Bronchial epithelial cell (primary cell): ENCODE measurements at regions not wholly inside any gene's neighbourhood (a gene's known extent, or its start where the extent isn't known, plus 50 kb on each side); places are given as distances from the start of the nearest gene placed in this dataset.

Source experiments
- DNase-seq: peaks from one replicate; pipeline ENCODE4 v3.0.0-alpha.2; 2010; ENCODE audit warnings: low read depth
- FAIRE-seq: peaks from 2 replicates; lab custom pipeline; 2011; peaks lifted over from hg19 to GRCh38; lab: Jason Lieb, UNC
- H3K27me3 ChIP-seq: 2 replicates; pipeline ENCODE4 v1.5.1; 2011; ENCODE audit warnings: low read length; ENCODE audit not compliant: control insufficient read depth, insufficient read depth
- H3K36me3 ChIP-seq: 2 replicates; pipeline ENCODE4 v1.5.1; 2011; ENCODE audit warnings: low read length; ENCODE audit not compliant: control insufficient read depth, insufficient read depth
- H3K4me3 ChIP-seq: 2 replicates; pipeline ENCODE4 v1.5.1; 2011; ENCODE audit warnings: mild to moderate bottlenecking, low read depth, low read length, control low read depth
- TF ChIP-seq, protein P1 (sequence below): IDR thresholded peaks from 2 replicates; pipeline ENCODE4 v1.5.1; 2011; ENCODE audit warnings: mild to moderate bottlenecking, moderate library complexity, low read length, control low read depth, inconsistent platforms; ENCODE audit not compliant: insufficient read depth, severe bottlenecking

DNA sequence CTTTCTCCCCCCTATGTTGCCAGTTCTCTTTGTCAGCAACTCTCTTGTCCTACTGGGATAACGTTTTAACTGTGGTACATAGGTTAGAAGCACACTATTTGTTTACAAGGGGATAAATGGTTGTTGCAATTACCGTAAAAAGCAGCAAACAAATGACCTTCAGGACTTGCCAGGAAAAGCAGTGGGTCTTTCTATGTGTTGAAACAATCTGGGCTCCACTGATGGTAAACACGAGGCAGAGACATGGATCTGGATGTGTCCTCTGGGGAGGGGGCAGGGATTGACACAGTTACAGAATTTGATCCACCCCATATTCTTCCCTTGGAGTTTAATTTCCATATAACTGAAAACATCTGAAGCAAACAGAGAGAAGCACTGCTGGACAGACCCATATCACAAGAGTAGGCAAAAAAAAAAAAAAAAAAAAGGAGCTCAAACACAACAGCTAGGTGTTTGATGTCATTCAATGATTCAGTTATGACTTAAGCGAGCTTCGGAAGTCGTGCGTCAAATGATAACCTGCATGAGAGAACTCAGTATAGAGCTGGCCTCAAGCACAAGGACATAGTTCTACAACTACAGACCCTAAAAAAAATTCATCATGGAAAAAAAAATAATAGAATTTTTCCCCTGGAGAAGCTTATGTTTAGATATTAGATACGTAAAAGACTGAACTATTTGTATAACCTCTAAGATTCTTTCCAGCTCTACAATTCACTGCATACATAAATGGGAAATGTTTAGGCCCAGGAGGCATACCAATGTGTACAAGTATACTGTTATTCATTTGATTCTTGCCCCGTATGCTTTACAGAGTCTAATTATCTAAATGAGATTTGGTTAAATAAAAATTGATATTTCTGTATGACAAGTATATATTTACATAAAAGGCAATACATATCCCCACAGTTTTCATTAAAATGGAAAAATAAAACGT is 127.7 kb downstream of the ALDH8A1 start:
- DNase-seq (no peak), FAIRE-seq (no peak)
- Histone ChIP-seq H3K4me3 (no peak overlapping the region), H3K27me3 (no peaks in the 10 kb centered on the region), H3K36me3 (no peaks in the 10 kb centered on the region)
- TF ChIP-seq, protein P1, sequence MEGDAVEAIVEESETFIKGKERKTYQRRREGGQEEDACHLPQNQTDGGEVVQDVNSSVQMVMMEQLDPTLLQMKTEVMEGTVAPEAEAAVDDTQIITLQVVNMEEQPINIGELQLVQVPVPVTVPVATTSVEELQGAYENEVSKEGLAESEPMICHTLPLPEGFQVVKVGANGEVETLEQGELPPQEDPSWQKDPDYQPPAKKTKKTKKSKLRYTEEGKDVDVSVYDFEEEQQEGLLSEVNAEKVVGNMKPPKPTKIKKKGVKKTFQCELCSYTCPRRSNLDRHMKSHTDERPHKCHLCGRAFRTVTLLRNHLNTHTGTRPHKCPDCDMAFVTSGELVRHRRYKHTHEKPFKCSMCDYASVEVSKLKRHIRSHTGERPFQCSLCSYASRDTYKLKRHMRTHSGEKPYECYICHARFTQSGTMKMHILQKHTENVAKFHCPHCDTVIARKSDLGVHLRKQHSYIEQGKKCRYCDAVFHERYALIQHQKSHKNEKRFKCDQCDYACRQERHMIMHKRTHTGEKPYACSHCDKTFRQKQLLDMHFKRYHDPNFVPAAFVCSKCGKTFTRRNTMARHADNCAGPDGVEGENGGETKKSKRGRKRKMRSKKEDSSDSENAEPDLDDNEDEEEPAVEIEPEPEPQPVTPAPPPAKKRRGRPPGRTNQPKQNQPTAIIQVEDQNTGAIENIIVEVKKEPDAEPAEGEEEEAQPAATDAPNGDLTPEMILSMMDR: no peak

DNA sequence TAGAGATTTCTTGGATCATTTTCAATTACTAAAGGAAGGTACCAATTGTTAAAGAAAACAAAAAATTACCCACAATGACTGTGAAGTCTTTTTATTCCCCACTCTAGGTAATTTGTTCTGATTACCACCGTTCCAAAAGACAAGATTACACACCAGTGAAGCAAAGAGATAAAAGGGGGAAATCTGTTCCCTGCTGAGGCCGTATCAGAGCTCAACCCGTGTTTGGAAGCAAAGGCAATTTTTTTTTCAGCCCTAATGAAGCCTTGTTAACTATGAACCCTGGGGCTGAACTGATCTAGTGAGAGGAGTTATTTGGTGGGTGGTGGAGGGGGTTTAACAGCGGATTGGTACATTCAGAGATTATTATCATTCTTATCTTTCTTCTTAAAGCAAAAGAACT is 128.5 kb downstream of the ALDH8A1 start:
- DNase-seq (no peak), FAIRE-seq (no peak)
- TF ChIP-seq, protein P1: no peak
- H3K27me3 ChIP-seq: no peaks in the 10 kb centered on the region
- H3K4me3 ChIP-seq: no peak overlapping the region
- no peaks in the 10 kb centered on the region for H3K36me3 ChIP-seq

DNA sequence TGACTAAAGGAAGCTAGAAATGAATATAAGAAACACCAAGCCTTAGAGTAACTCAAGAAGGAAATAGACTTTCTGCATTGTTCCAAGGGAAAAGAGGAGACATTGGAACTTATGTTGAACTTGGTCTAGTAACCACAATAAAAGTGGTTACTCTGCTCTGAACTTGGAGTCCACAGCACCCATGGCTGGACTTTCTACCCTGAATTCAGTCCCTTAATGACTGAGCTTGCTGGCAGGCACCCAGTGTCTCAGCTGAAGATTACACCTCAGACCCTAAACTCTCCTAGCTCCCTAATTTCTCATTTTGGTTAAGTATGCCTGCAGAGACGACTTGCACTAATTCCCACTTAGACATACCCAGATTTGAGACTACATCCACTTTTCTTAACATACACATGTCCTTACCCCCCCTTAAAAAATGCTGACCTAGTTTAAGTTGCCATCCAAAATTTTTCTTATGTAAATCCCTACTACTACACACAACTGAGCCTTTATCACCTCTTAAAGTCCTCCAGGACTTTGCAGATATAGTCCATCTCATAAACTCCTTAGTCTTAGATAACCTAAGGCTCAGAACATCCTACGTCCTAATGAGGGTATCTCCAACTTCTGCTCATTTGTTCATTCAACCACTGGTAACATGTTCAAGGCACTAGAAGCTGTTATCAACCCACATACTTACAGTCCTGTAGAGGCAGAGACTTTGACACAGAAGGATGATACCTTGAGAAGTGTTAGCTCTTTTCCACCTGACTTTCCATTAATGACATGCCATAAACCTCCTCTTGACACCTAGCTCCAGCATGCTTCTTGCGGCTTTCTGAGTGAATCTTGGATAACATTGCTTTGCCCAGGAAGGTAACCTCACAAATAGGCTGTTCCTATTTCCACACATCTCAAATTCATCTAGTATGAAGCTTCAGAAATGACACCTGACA is 129.8 kb downstream of the ALDH8A1 start:
- no peak for FAIRE-seq

DNA sequence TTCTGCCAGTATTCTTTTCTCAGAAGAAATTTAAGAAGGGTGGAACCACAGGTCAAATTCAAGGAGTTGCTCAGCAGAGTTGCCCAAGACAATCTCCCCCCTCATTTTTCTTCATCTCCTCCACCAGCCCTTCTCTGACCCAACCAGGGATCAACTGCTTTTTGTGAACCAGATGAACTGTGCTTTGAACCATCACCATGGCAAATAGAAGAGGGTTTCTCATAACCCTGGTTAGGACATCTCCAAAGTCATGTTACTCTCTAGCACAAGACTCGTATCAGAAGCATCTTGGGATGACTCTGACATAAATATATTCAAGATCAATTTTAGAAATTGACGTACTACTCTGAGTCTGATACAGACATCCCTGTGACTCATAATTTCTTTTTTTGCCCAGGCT is 130.7 kb downstream of the ALDH8A1 start:
- Histone ChIP-seq H3K36me3 (no peaks in the 10 kb centered on the region), H3K4me3 (no peak overlapping the region), H3K27me3 (no peaks in the 10 kb centered on the region)
- FAIRE-seq: no peak
- TF ChIP-seq, protein P1: no peak
- no peak for DNase-seq

More for the DNA sequence above, 129.8 kb downstream of the ALDH8A1 start:
- Histone ChIP-seq H3K27me3 (no peaks in the 10 kb centered on the region), H3K4me3 (no peak overlapping the region), H3K36me3 (no peaks in the 10 kb centered on the region)
- TF ChIP-seq, protein P1: no peak
- DNase-seq: no peak

DNA sequence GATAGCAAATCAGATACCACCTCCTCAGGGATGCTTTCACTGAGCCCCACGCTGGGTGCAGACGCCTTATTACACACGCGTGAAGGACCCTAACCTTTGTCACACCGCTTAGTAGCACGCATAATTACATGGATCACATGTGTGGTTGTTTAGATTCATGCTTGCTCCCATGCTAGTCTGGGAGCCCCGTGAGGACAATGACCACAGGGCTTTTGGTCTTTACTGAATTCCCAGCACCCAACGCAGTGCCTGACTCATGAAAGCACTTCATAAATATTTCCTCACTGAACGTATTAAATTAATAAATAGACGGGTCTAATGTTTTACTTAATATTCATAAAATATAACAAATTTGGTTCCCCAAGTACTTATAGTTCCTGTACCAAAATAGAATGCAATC is 132.5 kb downstream of the ALDH8A1 start:
- H3K4me3 ChIP-seq: no peak overlapping the region
- no peak for DNase-seq
- TF ChIP-seq, protein P1: no peak
- H3K27me3 ChIP-seq: no peaks in the 10 kb centered on the region
- FAIRE-seq: peak; percentile 7
- no peaks in the 10 kb centered on the region for H3K36me3 ChIP-seq
